ENCODE measurements at regions not wholly inside any gene's neighbourhood (a gene's known extent, or its start where the extent isn't known, plus 50 kb on each side); places are given as distances from the start of the nearest gene placed in this dataset.

GRCh38 chr2:104368089-104368488, 485.8 kb upstream of the POU3F3 start:
- ChIA-PET CTCF (interaction anchor here (1.3 kb wide), 1 partner anchor 481 kb away, joined by 4 read pairs; no protein-coding TSS in a partner anchor), POLR2A (no interaction called here)
- H3K9ac ChIP-seq: no peak overlapping the region
- no peak for DNase-seq
- no peak overlapping the region for H3K4me3 ChIP-seq (ENCODE audit: low read depth in 2 of 2, low read length in 1 of 2)
- no peaks in the 10 kb centered on the region for H3K9me2 ChIP-seq
- no peaks in the 10 kb centered on the region for H3K36me3 ChIP-seq (replicated peaks in 1 of 2; ENCODE audit: control insufficient read depth in 1 of 2, insufficient read depth in 2 of 2, low read length in 1 of 2)
- H2AFZ ChIP-seq (ENCODE audit: low read depth): no peak overlapping the region
- no peak for TF ChIP-seq JUND (IDR thresholded peaks at IDR 0.05)
- TF ChIP-seq TCF12 (IDR thresholded peaks at IDR 0.05): no peak
- no peak for TF ChIP-seq MEF2A (IDR thresholded peaks at IDR 0.05; ENCODE audit: borderline replicate concordance, low read depth)
- no peak for TF ChIP-seq MXI1 (IDR thresholded peaks at IDR 0.05; ENCODE audit: low read depth, low read length)
- no peak for TF ChIP-seq GABPA (IDR thresholded peaks at IDR 0.05; ENCODE audit: low read depth)
- TF ChIP-seq USF2 (IDR thresholded peaks at IDR 0.05; ENCODE audit: borderline replicate concordance, low read depth, low read length): no peak
- TF ChIP-seq ZBTB33 (IDR thresholded peaks at IDR 0.05; ENCODE audit: borderline replicate concordance, low read depth): no peak
- no peak for TF ChIP-seq TEAD4 (IDR thresholded peaks at IDR 0.05; ENCODE audit: borderline replicate concordance, insufficient read depth)
- TF ChIP-seq POLR2AphosphoS5 (IDR thresholded peaks at IDR 0.05; ENCODE audit: low read depth, low read length): no peak
- TF ChIP-seq RAD21 (IDR thresholded peaks at IDR 0.05; ENCODE audit: low read length): no peak
- TF ChIP-seq EP300 (IDR thresholded peaks at IDR 0.05; ENCODE audit: borderline replicate concordance in 1 of 2, low read depth in 1 of 2, low read length in 1 of 2): no peak
- no peak for TF ChIP-seq FOXJ3 (CRISPR knock-in tag; IDR thresholded peaks at IDR 0.05)
- TF ChIP-seq SMC3 (IDR thresholded peaks at IDR 0.05; ENCODE audit: low read depth, low read length): no peak
- no peak for TF ChIP-seq RXRA (IDR thresholded peaks at IDR 0.05; ENCODE audit: borderline replicate concordance, low read depth)
- no peak for TF ChIP-seq EZH2phosphoT487 (IDR thresholded peaks at IDR 0.05; ENCODE audit: borderline replicate concordance, low read depth)
- TF ChIP-seq CHD2 (IDR thresholded peaks at IDR 0.05; ENCODE audit: low read length, partially characterized antibody): no peak
- TF ChIP-seq GATA2 (CRISPR knock-in tag; IDR thresholded peaks at IDR 0.05): no peak
- no peak for TF ChIP-seq ELF1 (IDR thresholded peaks at IDR 0.05)
- no peak overlapping the region for H3K27ac ChIP-seq (ENCODE audit: low read depth in 2 of 2, low read length in 1 of 2)
- H3K4me1 ChIP-seq (ENCODE audit: control insufficient read depth in 1 of 2, insufficient read depth in 2 of 2, low read depth in 1 of 2, low read length in 1 of 2): no peaks in the 10 kb centered on the region
- no peaks in the 10 kb centered on the region for H4K20me1 ChIP-seq (ENCODE audit: insufficient read depth)
- no peak overlapping the region for H3K4me2 ChIP-seq
- no peaks in the 10 kb centered on the region for H3K79me2 ChIP-seq (ENCODE audit: insufficient read depth)
- no peaks in the 10 kb centered on the region for H3K9me3 ChIP-seq
- WGBS (ENCODE audit: low lambda C conversion rate): 46% methylated on average over 10 of the region's 10 CpGs
- H3K27me3 ChIP-seq (ENCODE audit: insufficient read depth): no peaks in the 10 kb centered on the region
- no peaks in the 10 kb centered on the region for H3F3A ChIP-seq (replicated peaks; ENCODE audit: insufficient read depth)
